ENCODE measurements at regions not wholly inside any gene's neighbourhood (a gene's known extent, or its start where the extent isn't known, plus 50 kb on each side); places are given as distances from the start of the nearest gene placed in this dataset.

GRCh38 chr5:15322421-15322820 is 177.6 kb upstream of the FBXL7 start:
- H3K27me3 ChIP-seq (replicated peaks; ENCODE audit: control insufficient read depth, insufficient read depth, low read length, poor library complexity, severe bottlenecking) = no peaks in the 10 kb centered on the region
- H3K9me3 ChIP-seq (ENCODE audit: control insufficient read depth, low read length) = no peaks in the 10 kb centered on the region
- no peak overlapping the region for H3K27ac ChIP-seq (ENCODE audit: insufficient read depth, low read length, poor library complexity, severe bottlenecking)
- H3K4me3 ChIP-seq (ENCODE audit: insufficient read depth, low read depth, low read length, poor library complexity, severe bottlenecking) = no peak overlapping the region
- DNase-seq = no peak
- no peaks in the 10 kb centered on the region for H3K36me3 ChIP-seq (ENCODE audit: control insufficient read depth, insufficient read depth, low read length)
- no peaks in the 10 kb centered on the region for H3K4me1 ChIP-seq (ENCODE audit: control insufficient read depth, insufficient read depth, low read length, poor library complexity, severe bottlenecking)

GRCh38 chr5:15321776-15322175 is 178.2 kb upstream of the FBXL7 start:
- H3K36me3 ChIP-seq (ENCODE audit: control insufficient read depth, insufficient read depth, low read length) = no peaks in the 10 kb centered on the region
- no peak overlapping the region for H3K4me3 ChIP-seq (ENCODE audit: insufficient read depth, low read depth, low read length, poor library complexity, severe bottlenecking)
- DNase-seq = no peak

GRCh38 chr5:15320871-15321270 is 179.1 kb upstream of the FBXL7 start:
- H3K4me1 ChIP-seq (ENCODE audit: control insufficient read depth, insufficient read depth, low read length, poor library complexity, severe bottlenecking) = no peaks in the 10 kb centered on the region
- DNase-seq = no peak
- H3K4me3 ChIP-seq (ENCODE audit: insufficient read depth, low read depth, low read length, poor library complexity, severe bottlenecking) = no peak overlapping the region
- no peaks in the 10 kb centered on the region for H3K36me3 ChIP-seq (ENCODE audit: control insufficient read depth, insufficient read depth, low read length)
- no peak overlapping the region for H3K27ac ChIP-seq (ENCODE audit: insufficient read depth, low read length, poor library complexity, severe bottlenecking)
- no peaks in the 10 kb centered on the region for H3K27me3 ChIP-seq (replicated peaks; ENCODE audit: control insufficient read depth, insufficient read depth, low read length, poor library complexity, severe bottlenecking)
- H3K9me3 ChIP-seq (ENCODE audit: control insufficient read depth, low read length) = no peaks in the 10 kb centered on the region

More at GRCh38 chr5:15321776-15322175, 178.2 kb upstream of the FBXL7 start:
- no peaks in the 10 kb centered on the region for H3K4me1 ChIP-seq (ENCODE audit: control insufficient read depth, insufficient read depth, low read length, poor library complexity, severe bottlenecking)
- H3K9me3 ChIP-seq (ENCODE audit: control insufficient read depth, low read length) = no peaks in the 10 kb centered on the region
- no peak overlapping the region for H3K27ac ChIP-seq (ENCODE audit: insufficient read depth, low read length, poor library complexity, severe bottlenecking)
- no peaks in the 10 kb centered on the region for H3K27me3 ChIP-seq (replicated peaks; ENCODE audit: control insufficient read depth, insufficient read depth, low read length, poor library complexity, severe bottlenecking)

GRCh38 chr5:15304914-15305834 is 194.8 kb upstream of the FBXL7 start:
- no peak overlapping the region for H3K4me3 ChIP-seq (ENCODE audit: insufficient read depth, low read depth, low read length, poor library complexity, severe bottlenecking)
- no peaks in the 10 kb centered on the region for H3K9me3 ChIP-seq (ENCODE audit: control insufficient read depth, low read length)
- no peak for DNase-seq
- no peaks in the 10 kb centered on the region for H3K36me3 ChIP-seq (ENCODE audit: control insufficient read depth, insufficient read depth, low read length)
- no peaks in the 10 kb centered on the region for H3K4me1 ChIP-seq (ENCODE audit: control insufficient read depth, insufficient read depth, low read length, poor library complexity, severe bottlenecking)
- no peak overlapping the region for H3K27ac ChIP-seq (ENCODE audit: insufficient read depth, low read length, poor library complexity, severe bottlenecking)
- H3K27me3 ChIP-seq (replicated peaks; ENCODE audit: control insufficient read depth, insufficient read depth, low read length, poor library complexity, severe bottlenecking) = no peaks in the 10 kb centered on the region

- no peak for DNase-seq
- H3K9me3 ChIP-seq (ENCODE audit: control insufficient read depth, low read length) = no peaks in the 10 kb centered on the region
- H3K27ac ChIP-seq (ENCODE audit: insufficient read depth, low read length, poor library complexity, severe bottlenecking) = no peak overlapping the region
- H3K27me3 ChIP-seq (replicated peaks; ENCODE audit: control insufficient read depth, insufficient read depth, low read length, poor library complexity, severe bottlenecking) = no peaks in the 10 kb centered on the region
- H3K36me3 ChIP-seq (ENCODE audit: control insufficient read depth, insufficient read depth, low read length) = no peaks in the 10 kb centered on the region
- no peak overlapping the region for H3K4me3 ChIP-seq (ENCODE audit: insufficient read depth, low read depth, low read length, poor library complexity, severe bottlenecking)
- H3K4me1 ChIP-seq (ENCODE audit: control insufficient read depth, insufficient read depth, low read length, poor library complexity, severe bottlenecking) = no peaks in the 10 kb centered on the region
These were observed 195.8 kb upstream of the FBXL7 start for GRCh38 chr5:15304066-15304731.

GRCh38 chr5:15300141-15300540 is 199.8 kb upstream of the FBXL7 start:
- Histone ChIP-seq H3K27me3 (replicated peaks; ENCODE audit: control insufficient read depth, insufficient read depth, low read length, poor library complexity, severe bottlenecking) (no peaks in the 10 kb centered on the region), H3K4me1 (ENCODE audit: control insufficient read depth, insufficient read depth, low read length, poor library complexity, severe bottlenecking) (no peaks in the 10 kb centered on the region)
- no peak for DNase-seq

GRCh38 chr5:15290953-15291352 is 209.0 kb upstream of the FBXL7 start:
- no peaks in the 10 kb centered on the region for H3K27me3 ChIP-seq (replicated peaks; ENCODE audit: control insufficient read depth, insufficient read depth, low read length, poor library complexity, severe bottlenecking)
- no peaks in the 10 kb centered on the region for H3K4me1 ChIP-seq (ENCODE audit: control insufficient read depth, insufficient read depth, low read length, poor library complexity, severe bottlenecking)
- DNase-seq = no peak
- H3K9me3 ChIP-seq (ENCODE audit: control insufficient read depth, low read length) = no peaks in the 10 kb centered on the region
- no peak overlapping the region for H3K4me3 ChIP-seq (ENCODE audit: insufficient read depth, low read depth, low read length, poor library complexity, severe bottlenecking)
- no peak overlapping the region for H3K27ac ChIP-seq (ENCODE audit: insufficient read depth, low read length, poor library complexity, severe bottlenecking)
- H3K36me3 ChIP-seq (ENCODE audit: control insufficient read depth, insufficient read depth, low read length) = no peaks in the 10 kb centered on the region

More at GRCh38 chr5:15300141-15300540, 199.8 kb upstream of the FBXL7 start:
- H3K9me3 ChIP-seq (ENCODE audit: control insufficient read depth, low read length) = no peaks in the 10 kb centered on the region
- H3K27ac ChIP-seq (ENCODE audit: insufficient read depth, low read length, poor library complexity, severe bottlenecking) = no peak overlapping the region
- no peaks in the 10 kb centered on the region for H3K36me3 ChIP-seq (ENCODE audit: control insufficient read depth, insufficient read depth, low read length)
- H3K4me3 ChIP-seq (ENCODE audit: insufficient read depth, low read depth, low read length, poor library complexity, severe bottlenecking) = no peak overlapping the region

GRCh38 chr5:15286650-15287049 is 213.3 kb upstream of the FBXL7 start:
- no peaks in the 10 kb centered on the region for H3K9me3 ChIP-seq (ENCODE audit: control insufficient read depth, low read length)
- no peaks in the 10 kb centered on the region for H3K36me3 ChIP-seq (ENCODE audit: control insufficient read depth, insufficient read depth, low read length)
- H3K4me1 ChIP-seq (ENCODE audit: control insufficient read depth, insufficient read depth, low read length, poor library complexity, severe bottlenecking) = no peaks in the 10 kb centered on the region
- H3K27ac ChIP-seq (ENCODE audit: insufficient read depth, low read length, poor library complexity, severe bottlenecking) = no peak overlapping the region
- no peaks in the 10 kb centered on the region for H3K27me3 ChIP-seq (replicated peaks; ENCODE audit: control insufficient read depth, insufficient read depth, low read length, poor library complexity, severe bottlenecking)
- no peak overlapping the region for H3K4me3 ChIP-seq (ENCODE audit: insufficient read depth, low read depth, low read length, poor library complexity, severe bottlenecking)
- DNase-seq = no peak

GRCh38 chr5:15285901-15286583 is 213.9 kb upstream of the FBXL7 start:
- Histone ChIP-seq H3K36me3 (ENCODE audit: control insufficient read depth, insufficient read depth, low read length) (no peaks in the 10 kb centered on the region), H3K9me3 (ENCODE audit: control insufficient read depth, low read length) (no peaks in the 10 kb centered on the region), H3K4me1 (ENCODE audit: control insufficient read depth, insufficient read depth, low read length, poor library complexity, severe bottlenecking) (no peaks in the 10 kb centered on the region), H3K4me3 (ENCODE audit: insufficient read depth, low read depth, low read length, poor library complexity, severe bottlenecking) (no peak overlapping the region), H3K27me3 (replicated peaks; ENCODE audit: control insufficient read depth, insufficient read depth, low read length, poor library complexity, severe bottlenecking) (no peaks in the 10 kb centered on the region), H3K27ac (ENCODE audit: insufficient read depth, low read length, poor library complexity, severe bottlenecking) (no peak overlapping the region)
- no peak for DNase-seq

- Histone ChIP-seq H3K27ac (ENCODE audit: insufficient read depth, low read length, poor library complexity, severe bottlenecking) (no peak overlapping the region), H3K27me3 (replicated peaks; ENCODE audit: control insufficient read depth, insufficient read depth, low read length, poor library complexity, severe bottlenecking) (no peaks in the 10 kb centered on the region), H3K36me3 (ENCODE audit: control insufficient read depth, insufficient read depth, low read length) (no peaks in the 10 kb centered on the region), H3K4me1 (ENCODE audit: control insufficient read depth, insufficient read depth, low read length, poor library complexity, severe bottlenecking) (no peaks in the 10 kb centered on the region), H3K9me3 (ENCODE audit: control insufficient read depth, low read length) (no peaks in the 10 kb centered on the region), H3K4me3 (ENCODE audit: insufficient read depth, low read depth, low read length, poor library complexity, severe bottlenecking) (no peak overlapping the region)
- DNase-seq = no peak
These were observed 215.3 kb upstream of the FBXL7 start for GRCh38 chr5:15284706-15285105.

All from effector memory CD4-positive, alpha-beta T cell (primary cell).